CD8-positive, alpha-beta memory T cell (primary cell): ENCODE measurements at regions not wholly inside any gene's neighbourhood (a gene's known extent, or its start where the extent isn't known, plus 50 kb on each side); places are given as distances from the start of the nearest gene placed in this dataset.
"Not testable (repeated sequence)": the region's sequence is repeated elsewhere in the genome, so short reads cannot be mapped to it uniquely, and the experiment has no call there.

Source experiments
- CTCF ChIA-PET: fragments of 350-600 bp; sonication (Branson Sonifier 250); formaldehyde crosslinking; loops from one replicate; lab custom pipeline; 2021; ENCODE audit warnings: antibody characterized with exemption; lab: Charles Lee
- POLR2A ChIA-PET: fragments of 350-600 bp; sonication (Branson Sonifier 250); formaldehyde crosslinking; loops from one replicate; lab custom pipeline; 2021; ENCODE audit warnings: antibody characterized with exemption; lab: Charles Lee
- DNase-seq, 5 donors: peaks; one replicate each; pipeline versions ENCODE4 v3.0.0 to v3.0.0-alpha.2; 2020 to 2022; ENCODE audit warnings: mixed read lengths in 1 of 5
- H3K27ac ChIP-seq: one replicate; pipeline ENCODE4 v1.7.0; 2013; ENCODE audit warnings: low read depth, mild to moderate bottlenecking, low read length, moderate library complexity
- H3K27me3 ChIP-seq: 2 replicates; pipeline ENCODE4 v1.7.0; 2013; ENCODE audit warnings: low read length, mild to moderate bottlenecking; ENCODE audit not compliant: insufficient read depth, poor library complexity, severe bottlenecking
- H3K36me3 ChIP-seq: 2 replicates; pipeline ENCODE4 v1.7.0; 2013; ENCODE audit warnings: mild to moderate bottlenecking, low read length, moderate library complexity; ENCODE audit not compliant: insufficient read depth
- H3K4me1 ChIP-seq: 2 replicates; pipeline ENCODE4 v1.7.0; 2013; ENCODE audit warnings: mild to moderate bottlenecking, low read length, moderate library complexity; ENCODE audit not compliant: insufficient read depth
- H3K4me3 ChIP-seq: 2 replicates; pipeline ENCODE4 v1.7.0; 2013; ENCODE audit warnings: mild to moderate bottlenecking, low read length
- H3K9me3 ChIP-seq: 2 replicates; pipeline ENCODE4 v1.7.0; 2013; ENCODE audit warnings: mild to moderate bottlenecking, low read length
- H3K27ac Mint-ChIP-seq, 8 donors: one replicate each; pipeline ENCODE4 v1.8.0; 2020 to 2021; ENCODE audit warnings: mixed read lengths in 8 of 8, mild to moderate bottlenecking in 6 of 8, inconsistent platforms in 3 of 8, moderate library complexity in 3 of 8
- H3K27me3 Mint-ChIP-seq, 2 donors: one replicate each; pipeline ENCODE4 v1.8.0; 2020 to 2021; ENCODE audit warnings: mixed read lengths in 2 of 2, mild to moderate bottlenecking in 1 of 2, moderate library complexity in 1 of 2
- H3K36me3 Mint-ChIP-seq, 3 donors: one replicate each; pipeline ENCODE4 v1.8.0; 2020 to 2021; ENCODE audit warnings: mixed read lengths in 3 of 3, inconsistent platforms in 1 of 3, mild to moderate bottlenecking in 1 of 3
- H3K4me1 Mint-ChIP-seq, 3 donors: one replicate each; pipeline ENCODE4 v1.8.0; 2020 to 2021; ENCODE audit warnings: mixed read lengths in 3 of 3, inconsistent platforms in 1 of 3, mild to moderate bottlenecking in 1 of 3
- H3K4me3 Mint-ChIP-seq, 7 donors: one replicate each; pipeline ENCODE4 v1.8.0; 2020 to 2021; ENCODE audit warnings: mixed read lengths in 7 of 7, mild to moderate bottlenecking in 6 of 7, moderate library complexity in 4 of 7, inconsistent platforms in 2 of 7
- H3K9me3 Mint-ChIP-seq, 5 donors: one replicate each; pipeline ENCODE4 v1.8.0; 2020 to 2022; ENCODE audit warnings: mixed read lengths in 5 of 5, mild to moderate bottlenecking in 3 of 5, moderate library complexity in 2 of 5, inconsistent platforms in 1 of 5

DNA sequence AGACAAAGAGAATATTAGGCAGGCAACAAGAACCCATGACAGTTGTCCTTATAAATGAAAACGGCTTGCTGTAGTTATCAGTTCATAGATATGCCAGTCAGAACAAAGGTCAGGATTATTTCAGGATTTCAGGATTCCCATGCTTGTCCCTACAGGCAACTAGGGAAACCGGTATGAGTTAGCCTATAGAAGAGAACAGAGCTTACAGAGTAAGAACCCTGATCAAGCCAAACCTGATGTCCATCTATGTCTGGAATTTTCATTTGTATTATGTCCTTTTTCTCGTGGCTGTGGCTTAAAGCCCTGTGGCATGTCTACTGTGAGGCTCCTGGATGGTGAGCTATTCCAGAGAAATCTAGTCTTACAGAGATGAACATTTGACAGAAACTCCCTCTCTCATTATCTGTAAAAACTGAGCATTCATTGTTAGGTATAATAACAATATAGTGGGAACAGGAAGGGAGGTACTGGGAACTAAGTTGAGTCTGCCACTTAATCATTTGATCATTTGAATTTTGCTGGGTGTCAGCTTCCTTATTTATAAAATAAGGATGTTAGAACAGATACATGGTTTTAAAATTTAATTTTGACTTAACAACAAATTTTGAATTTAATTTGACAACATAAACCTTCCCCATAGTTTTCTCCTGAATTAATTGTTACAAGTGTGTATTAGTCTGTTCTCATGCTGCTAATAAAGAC is 129.5 kb upstream of the KLF3 start:
- Histone ChIP-seq H3K36me3 (no peaks in the 10 kb centered on the region), H3K27ac (no peak overlapping the region), H3K27me3 (no peaks in the 10 kb centered on the region), H3K4me1 (peaks cover 13% of the 10 kb centered on the region), H3K9me3 (no peaks in the 10 kb centered on the region), H3K4me3 (no peak overlapping the region)
- H3K4me1 Mint-ChIP-seq, result peaks cover 17 to 22% (median 20%) of the 10 kb centered on the region in 3 donors
- DNase-seq, result no peak
- CTCF ChIA-PET, result no interaction called here
- no peaks in the 10 kb centered on the region for H3K27me3 Mint-ChIP-seq
- no peaks in the 10 kb centered on the region for H3K36me3 Mint-ChIP-seq
- H3K27ac Mint-ChIP-seq, result no peak overlapping the region
- no peak overlapping the region for H3K4me3 Mint-ChIP-seq
- no peaks in the 10 kb centered on the region for H3K9me3 Mint-ChIP-seq
- POLR2A ChIA-PET, result no interaction called here

DNA sequence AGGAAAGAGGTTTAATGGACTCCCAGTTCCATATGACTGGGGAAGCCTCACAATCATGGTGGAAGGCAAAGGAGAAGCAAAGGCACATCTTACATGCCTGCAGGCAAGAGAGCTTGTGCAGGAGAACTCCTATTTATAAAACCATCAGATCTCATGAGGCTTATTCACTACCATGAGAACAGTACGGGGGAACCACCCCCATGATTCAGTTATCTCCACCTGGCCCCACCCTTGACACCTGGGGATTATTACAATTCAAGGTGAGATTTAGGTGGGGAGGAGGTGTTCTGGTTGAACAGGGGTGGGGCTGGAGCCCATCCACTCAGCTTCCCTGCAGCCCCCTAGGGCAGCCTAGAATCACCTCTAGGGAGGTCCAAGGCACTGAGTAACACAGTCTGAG is 128.9 kb upstream of the KLF3 start:
- H3K36me3 Mint-ChIP-seq, H3K4me3 Mint-ChIP-seq, H3K9me3 Mint-ChIP-seq, H3K36me3 ChIP-seq, H3K4me1 ChIP-seq, H3K27me3 Mint-ChIP-seq, H3K4me3 ChIP-seq, DNase-seq, H3K27me3 ChIP-seq, H3K9me3 ChIP-seq, H3K27ac ChIP-seq, POLR2A ChIA-PET, H3K27ac Mint-ChIP-seq: not testable (repeated sequence)
- CTCF ChIA-PET, result interaction anchor here (1.5 kb wide), 1 partner anchor 11 kb away, joined by 3 read pairs; no protein-coding TSS in a partner anchor
- H3K4me1 Mint-ChIP-seq, result peaks cover 11 to 17% (median 14%) of the 10 kb centered on the region in 3 donors

DNA sequence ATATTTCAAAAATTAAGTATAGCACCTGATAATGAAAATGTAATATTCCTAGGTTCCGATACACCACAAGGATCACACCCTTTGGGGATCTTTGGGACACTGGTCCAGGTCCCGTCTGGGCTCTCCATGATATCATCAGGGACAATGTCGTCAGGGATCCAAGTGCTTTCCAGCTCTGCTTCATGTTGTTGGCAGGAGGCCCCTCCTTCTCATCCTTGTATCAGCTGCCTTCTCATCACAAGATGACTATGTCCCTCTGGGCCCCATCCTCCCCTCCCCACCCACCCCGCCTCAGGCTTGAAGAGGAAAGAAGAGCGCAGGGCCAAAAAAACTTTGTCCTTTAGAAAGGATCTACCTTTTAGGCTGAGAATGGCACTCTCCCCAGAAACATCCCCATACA is 128.3 kb upstream of the KLF3 start:
- Mint-ChIP-seq H3K9me3 (no peaks in the 10 kb centered on the region), H3K27ac (no peak overlapping the region), H3K27me3 (no peaks in the 10 kb centered on the region), H3K4me3 (no peak overlapping the region), H3K36me3 (no peaks in the 10 kb centered on the region), H3K4me1 (peaks cover 9 to 10% (median 10%) of the 10 kb centered on the region in 3 donors)
- Histone ChIP-seq H3K4me3 (no peak overlapping the region), H3K36me3 (no peaks in the 10 kb centered on the region), H3K4me1 (peaks cover 1% of the 10 kb centered on the region), H3K27me3 (no peaks in the 10 kb centered on the region), H3K27ac (no peak overlapping the region), H3K9me3 (no peaks in the 10 kb centered on the region)
- no peak for DNase-seq
- CTCF ChIA-PET, result interaction anchor here (1.1 to 1.5 kb wide), 2 partner anchors 12 to 29 kb away, joined by 3 read pairs; no protein-coding TSS in a partner anchor
- POLR2A ChIA-PET, result no interaction called here

DNA sequence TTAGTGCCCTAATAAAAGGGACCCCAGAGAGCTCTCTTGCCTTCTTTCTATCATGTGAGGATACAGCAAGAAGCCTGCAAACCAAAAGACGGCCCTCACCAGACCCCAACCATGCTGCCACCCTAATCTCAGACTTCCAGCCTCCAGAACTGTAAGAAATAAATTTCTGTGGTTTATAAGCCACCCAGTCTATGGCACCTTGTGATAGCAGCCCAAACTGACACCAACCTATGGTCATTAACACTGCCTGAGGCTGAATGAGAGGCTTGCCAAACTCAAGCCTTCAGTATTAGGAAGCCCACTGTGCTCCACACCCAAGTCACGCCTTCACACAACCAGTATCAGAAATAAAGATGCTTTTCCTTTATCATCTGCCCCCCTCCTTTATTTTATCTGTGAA is 127.3 kb upstream of the KLF3 start:
- H3K36me3 ChIP-seq, result no peaks in the 10 kb centered on the region
- no peaks in the 10 kb centered on the region for H3K27me3 ChIP-seq
- H3K27ac Mint-ChIP-seq, result peak overlapping the region in 1 of 8 donors; percentile 71
- no peak for DNase-seq
- no peak overlapping the region for H3K27ac ChIP-seq
- no peaks in the 10 kb centered on the region for H3K9me3 ChIP-seq
- H3K4me3 Mint-ChIP-seq, result no peak overlapping the region
- H3K36me3 Mint-ChIP-seq, result no peaks in the 10 kb centered on the region
- CTCF ChIA-PET, result no interaction called here
- no peaks in the 10 kb centered on the region for H3K27me3 Mint-ChIP-seq
- H3K4me3 ChIP-seq, result no peak overlapping the region
- POLR2A ChIA-PET, result no interaction called here
- H3K4me1 Mint-ChIP-seq, result peaks cover 0 to 6% (median under 1%) of the 10 kb centered on the region in 3 donors
- H3K4me1 ChIP-seq, result no peaks in the 10 kb centered on the region
- H3K9me3 Mint-ChIP-seq, result no peaks in the 10 kb centered on the region

DNA sequence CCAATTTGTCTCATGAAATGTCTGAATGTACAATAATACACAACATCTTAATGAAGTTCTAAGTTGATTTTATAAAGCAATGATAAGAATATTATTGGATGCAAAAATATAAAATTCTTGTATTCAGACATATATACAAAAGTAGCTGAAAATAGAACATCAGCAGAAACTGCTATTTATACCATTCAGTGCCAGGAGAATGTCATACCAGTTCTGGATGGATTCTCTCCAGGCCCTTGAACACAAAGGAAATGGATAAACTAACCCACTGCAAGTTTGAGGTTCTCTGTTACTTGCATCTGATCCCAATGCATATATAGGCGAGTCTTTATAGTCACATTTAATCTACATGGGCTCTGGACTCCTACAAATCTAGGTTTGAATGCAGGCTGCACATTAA is 126.3 kb upstream of the KLF3 start:
- no peak for DNase-seq
- no peak overlapping the region for H3K4me3 ChIP-seq
- ChIA-PET POLR2A (no interaction called here), CTCF (interaction anchor here (0.7 kb wide), 1 partner anchor 116 kb away, joined by 3 read pairs; no protein-coding TSS in a partner anchor)
- no peaks in the 10 kb centered on the region for H3K9me3 ChIP-seq
- Mint-ChIP-seq H3K4me3 (no peak overlapping the region), H3K36me3 (no peaks in the 10 kb centered on the region), H3K9me3 (no peaks in the 10 kb centered on the region), H3K27ac (no peak overlapping the region), H3K4me1 (peaks cover 0 to 4% (median 0%) of the 10 kb centered on the region in 3 donors), H3K27me3 (no peaks in the 10 kb centered on the region)
- H3K4me1 ChIP-seq, result no peaks in the 10 kb centered on the region
- no peaks in the 10 kb centered on the region for H3K36me3 ChIP-seq
- H3K27me3 ChIP-seq, result no peaks in the 10 kb centered on the region
- no peak overlapping the region for H3K27ac ChIP-seq

DNA sequence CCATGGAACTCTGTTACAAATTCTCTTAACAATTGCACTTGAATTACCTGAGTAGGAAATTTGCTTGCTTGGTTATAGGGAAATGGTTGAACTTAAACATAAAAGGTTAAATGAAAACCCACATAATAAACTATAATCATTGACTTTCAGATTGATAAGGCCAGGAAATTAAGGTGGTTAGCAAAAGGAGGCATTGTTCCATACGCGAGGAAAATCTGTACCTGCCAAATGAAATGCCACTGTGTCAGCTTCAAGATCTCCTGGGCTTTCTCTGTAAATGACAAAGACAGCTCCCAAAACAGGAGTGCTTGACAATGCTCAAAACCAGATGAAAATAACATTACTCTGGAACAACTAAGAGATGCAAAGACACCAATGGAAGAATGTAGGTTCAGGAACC is 125.5 kb upstream of the KLF3 start:
- H3K27me3 Mint-ChIP-seq, result no peaks in the 10 kb centered on the region
- no peaks in the 10 kb centered on the region for H3K9me3 ChIP-seq
- ChIA-PET CTCF (interaction anchor here (1.5 kb wide), 1 partner anchor 11 kb away, joined by 4 read pairs; no protein-coding TSS in a partner anchor), POLR2A (interaction anchor here (0.5 kb wide), 1 partner anchor 17 kb away, joined by 4 read pairs; no protein-coding TSS in a partner anchor)
- no peak overlapping the region for H3K4me3 ChIP-seq
- no peaks in the 10 kb centered on the region for H3K27me3 ChIP-seq
- DNase-seq, result no peak
- H3K4me1 Mint-ChIP-seq, result peaks cover 0 to 4% (median 0%) of the 10 kb centered on the region in 3 donors
- H3K4me3 Mint-ChIP-seq, result no peak overlapping the region
- H3K27ac Mint-ChIP-seq, result no peak overlapping the region
- no peaks in the 10 kb centered on the region for H3K4me1 ChIP-seq
- no peaks in the 10 kb centered on the region for H3K36me3 Mint-ChIP-seq
- H3K9me3 Mint-ChIP-seq, result no peaks in the 10 kb centered on the region
- H3K36me3 ChIP-seq, result no peaks in the 10 kb centered on the region
- no peak overlapping the region for H3K27ac ChIP-seq

DNA sequence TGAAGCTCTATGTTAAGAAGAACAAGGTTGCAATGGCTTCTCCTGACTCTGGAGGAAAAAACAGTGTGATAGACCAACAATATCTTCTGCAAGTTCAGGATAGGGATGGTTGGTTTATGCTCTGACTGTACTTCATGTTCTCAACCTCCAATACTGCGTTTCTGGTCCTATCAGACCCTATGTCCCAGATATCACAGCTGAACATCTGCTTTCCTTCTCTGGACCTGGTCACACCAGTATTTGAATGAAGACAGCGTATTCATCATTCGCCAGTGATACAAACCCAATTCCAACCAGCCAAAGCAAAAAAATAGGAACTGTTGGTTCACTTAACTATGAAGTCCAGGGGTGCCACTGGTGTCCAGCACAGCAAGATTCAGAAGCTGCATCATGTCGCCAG is 124.5 kb upstream of the KLF3 start:
- Mint-ChIP-seq H3K27me3 (no peaks in the 10 kb centered on the region), H3K27ac (no peak overlapping the region), H3K36me3 (no peaks in the 10 kb centered on the region), H3K9me3 (no peaks in the 10 kb centered on the region), H3K4me1 (peaks cover 0 to 4% (median 0%) of the 10 kb centered on the region in 3 donors), H3K4me3 (no peak overlapping the region)
- Histone ChIP-seq H3K4me3 (no peak overlapping the region), H3K4me1 (no peaks in the 10 kb centered on the region), H3K27me3 (no peaks in the 10 kb centered on the region), H3K27ac (no peak overlapping the region), H3K36me3 (no peaks in the 10 kb centered on the region), H3K9me3 (no peaks in the 10 kb centered on the region)
- DNase-seq, result no peak
- CTCF ChIA-PET, result interaction anchor here (1.5 kb wide), 1 partner anchor 12 kb away, joined by 4 read pairs; no protein-coding TSS in a partner anchor
- POLR2A ChIA-PET, result no interaction called here

DNA sequence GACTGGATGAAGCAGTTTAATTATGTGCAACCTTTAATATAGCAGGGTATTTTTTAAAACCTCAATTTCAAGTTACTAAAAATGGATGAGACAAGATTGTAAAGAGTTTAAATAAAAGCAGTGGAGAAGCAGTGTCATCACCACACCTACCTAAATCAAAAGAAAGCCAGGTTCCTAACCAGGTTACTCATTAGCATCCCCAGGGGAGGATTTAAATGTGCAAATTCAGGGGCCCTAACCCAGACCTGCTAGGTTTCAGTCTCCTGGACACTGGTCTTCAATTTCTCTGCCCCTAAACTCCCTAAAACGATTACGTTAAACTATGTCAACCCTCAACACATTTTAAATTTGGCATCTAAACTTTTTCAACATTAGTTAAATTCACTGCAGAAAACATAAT is 116.9 kb upstream of the KLF3 start:
- H3K4me1 ChIP-seq, result no peaks in the 10 kb centered on the region
- H3K27me3 ChIP-seq, result no peaks in the 10 kb centered on the region
- H3K36me3 ChIP-seq, result no peaks in the 10 kb centered on the region
- ChIA-PET CTCF (no interaction called here), POLR2A (no interaction called here)
- H3K36me3 Mint-ChIP-seq, result peaks cover 0 to 6% (median 0%) of the 10 kb centered on the region in 3 donors
- H3K27me3 Mint-ChIP-seq, result peaks cover 0 to 4% of the 10 kb centered on the region in 2 donors
- H3K27ac Mint-ChIP-seq, result no peak overlapping the region
- H3K4me3 Mint-ChIP-seq, result no peak overlapping the region
- no peak overlapping the region for H3K4me3 ChIP-seq
- no peak overlapping the region for H3K27ac ChIP-seq
- H3K9me3 Mint-ChIP-seq, result no peaks in the 10 kb centered on the region
- no peak for DNase-seq
- H3K9me3 ChIP-seq, result no peaks in the 10 kb centered on the region
- no peaks in the 10 kb centered on the region for H3K4me1 Mint-ChIP-seq
